Prostate gland (tissue), 2 donors: ENCODE measurements at regions not wholly inside any gene's neighbourhood (a gene's known extent, or its start where the extent isn't known, plus 50 kb on each side); places are given as distances from the start of the nearest gene placed in this dataset.

Source experiments
- DNase-seq: peaks from one replicate; pipeline ENCODE4 v3.0.0-alpha.2; 2019; ENCODE audit warnings: low spot score
- H3K27ac ChIP-seq, 2 donors: fragments of 200-600 bp; sonication (generic); 2 replicates each; pipeline ENCODE4 v1.5.1; 2017 to 2019
- H3K27me3 ChIP-seq: fragments of 200-600 bp; sonication (generic); replicated peaks from 2 replicates; pipeline ENCODE4 v1.5.1; 2019; ENCODE audit not compliant: insufficient read depth
- H3K36me3 ChIP-seq, 2 donors: fragments of 200-600 bp; sonication (generic); 1 replicate in 1 of 2; 2 replicates in 1 of 2; pipeline versions ENCODE4 v1.5.1 to v1.8.1; 2017 to 2019
- H3K4me1 ChIP-seq: fragments of 200-600 bp; sonication (generic); replicated peaks from 2 replicates; pipeline ENCODE4 v1.5.1; 2019
- H3K4me3 ChIP-seq, 2 donors: fragments of 200-600 bp; sonication (generic); 2 replicates each; pipeline ENCODE4 v1.5.1; 2017 to 2019
- H3K9me3 ChIP-seq: fragments of 200-600 bp; sonication (generic); 2 replicates; pipeline ENCODE4 v1.5.1; 2017
- POLR2A ChIP-seq: fragments of 450-650 bp; IDR thresholded peaks from one replicate; pipeline ENCODE4 v1.6.1; 2016; ENCODE audit warnings: antibody characterized with exemption, mild to moderate bottlenecking
- POLR2AphosphoS5 ChIP-seq: sonication (generic); formaldehyde crosslinking; IDR thresholded peaks from one replicate; pipeline ENCODE4 v1.6.1; 2017; ENCODE audit warnings: antibody characterized with exemption
- WGBS: methylation state at CpG from one replicate; pipeline ENCODE4 v1.1.5; 2018; 5-methylcytosine and 5-hydroxymethylcytosine counted together
- intact Hi-C: fragments of 100-400 bp; cut with DNase I; formaldehyde crosslinking; loops from one replicate; pipeline ENCODE4 v1.14.2; 2022
- TF ChIP-seq, protein P1 (sequence below), 4 experiments: fragments of 200-600 bp in 2 of 4; fragments of 450-650 bp in 2 of 4; sonication (generic) in 2 of 4; IDR thresholded peaks; 1 replicate in 3 of 4; 2 replicates in 1 of 4; pipeline ENCODE4 v1.5.1; 2016 to 2019; ENCODE audit warnings: antibody characterized with exemption in 4 of 4, mild to moderate bottlenecking in 2 of 4, moderate library complexity in 2 of 4

DNA sequence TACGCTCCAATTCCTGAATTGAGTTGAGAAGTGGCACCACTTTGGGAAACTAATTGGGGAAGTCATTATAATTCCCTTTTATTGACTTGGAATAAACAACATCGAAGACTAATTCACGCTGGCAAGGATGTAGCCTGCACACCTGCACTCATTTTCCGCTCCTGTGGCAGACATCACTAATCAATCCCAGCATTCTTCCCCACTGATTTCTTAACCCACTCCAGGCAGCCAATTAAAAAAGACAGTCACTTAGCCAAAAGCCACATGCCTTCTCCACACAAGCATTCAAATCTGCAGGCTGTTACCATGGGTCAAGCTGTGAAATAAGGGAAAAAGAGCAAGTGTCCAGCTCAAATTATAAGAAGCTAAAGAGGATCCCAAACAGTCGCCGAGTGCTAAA lies 68.2 kb upstream of the HRH2 start:
- Histone ChIP-seq H3K4me3 (no peak overlapping the region), H3K36me3 (no peaks in the 10 kb centered on the region), H3K9me3 (no peaks in the 10 kb centered on the region), H3K27ac (no peak overlapping the region), H3K27me3 (no peaks in the 10 kb centered on the region), H3K4me1 (no peaks in the 10 kb centered on the region)
- TF ChIP-seq POLR2A = no peak
- TF ChIP-seq POLR2AphosphoS5 = no peak
- TF ChIP-seq, protein P1, sequence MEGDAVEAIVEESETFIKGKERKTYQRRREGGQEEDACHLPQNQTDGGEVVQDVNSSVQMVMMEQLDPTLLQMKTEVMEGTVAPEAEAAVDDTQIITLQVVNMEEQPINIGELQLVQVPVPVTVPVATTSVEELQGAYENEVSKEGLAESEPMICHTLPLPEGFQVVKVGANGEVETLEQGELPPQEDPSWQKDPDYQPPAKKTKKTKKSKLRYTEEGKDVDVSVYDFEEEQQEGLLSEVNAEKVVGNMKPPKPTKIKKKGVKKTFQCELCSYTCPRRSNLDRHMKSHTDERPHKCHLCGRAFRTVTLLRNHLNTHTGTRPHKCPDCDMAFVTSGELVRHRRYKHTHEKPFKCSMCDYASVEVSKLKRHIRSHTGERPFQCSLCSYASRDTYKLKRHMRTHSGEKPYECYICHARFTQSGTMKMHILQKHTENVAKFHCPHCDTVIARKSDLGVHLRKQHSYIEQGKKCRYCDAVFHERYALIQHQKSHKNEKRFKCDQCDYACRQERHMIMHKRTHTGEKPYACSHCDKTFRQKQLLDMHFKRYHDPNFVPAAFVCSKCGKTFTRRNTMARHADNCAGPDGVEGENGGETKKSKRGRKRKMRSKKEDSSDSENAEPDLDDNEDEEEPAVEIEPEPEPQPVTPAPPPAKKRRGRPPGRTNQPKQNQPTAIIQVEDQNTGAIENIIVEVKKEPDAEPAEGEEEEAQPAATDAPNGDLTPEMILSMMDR (IDR thresholded peaks at IDR 0.05) = no peak
- no peak for DNase-seq
- intact Hi-C loops = no loop called here
- 87% methylated on average over 6 of the region's 6 CpGs for WGBS

DNA sequence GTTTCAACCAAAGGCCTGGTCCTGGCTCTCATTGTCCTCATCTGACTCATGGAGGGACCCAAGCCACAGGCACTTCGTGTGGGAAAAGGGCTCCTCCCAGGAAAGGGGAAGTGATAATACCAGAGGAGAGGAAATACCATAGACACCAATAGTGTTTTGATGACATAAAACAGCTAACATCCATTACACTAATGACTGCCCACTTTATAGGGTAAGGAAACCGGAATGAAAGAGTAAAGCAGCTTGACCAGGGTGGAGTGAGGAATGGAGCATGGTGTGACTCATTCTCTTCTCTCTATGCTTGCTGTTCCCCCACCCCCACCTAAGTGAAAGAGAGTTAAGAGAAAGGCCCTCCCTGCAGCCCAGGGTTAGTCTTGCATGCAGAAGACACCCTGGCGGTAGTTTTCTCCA lies 67.4 kb upstream of the HRH2 start:
- Histone ChIP-seq H3K9me3 (no peaks in the 10 kb centered on the region), H3K27me3 (no peaks in the 10 kb centered on the region), H3K4me1 (no peaks in the 10 kb centered on the region), H3K27ac (no peak overlapping the region), H3K36me3 (no peaks in the 10 kb centered on the region), H3K4me3 (no peak overlapping the region)
- intact Hi-C loops = no loop called here
- DNase-seq = no peak
- WGBS = 51% methylated on average over 3 of the region's 3 CpGs
- TF ChIP-seq POLR2AphosphoS5 = no peak
- TF ChIP-seq, protein P1 (IDR thresholded peaks at IDR 0.05) = no peak
- TF ChIP-seq POLR2A = no peak

DNA sequence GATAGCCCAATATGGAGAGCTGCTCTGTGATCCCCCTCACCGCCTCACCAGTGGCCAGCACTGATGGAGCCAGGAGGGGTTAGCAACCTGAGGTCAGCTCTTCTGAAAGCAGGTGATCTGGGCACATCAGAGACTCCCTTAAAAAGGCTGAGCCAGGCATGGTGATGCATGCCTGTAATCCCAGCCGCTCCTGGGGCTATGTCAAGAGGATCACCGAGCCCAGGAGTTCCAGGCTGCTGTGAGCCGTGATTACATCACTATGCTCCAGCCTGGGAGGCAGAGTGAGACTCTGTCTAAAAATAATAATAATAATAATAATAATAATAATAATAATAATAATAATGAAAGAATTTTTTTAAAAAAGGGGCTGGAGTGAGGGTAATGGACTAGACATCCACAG lies 66.6 kb upstream of the HRH2 start:
- Histone ChIP-seq H3K4me1 (no peaks in the 10 kb centered on the region), H3K9me3 (no peaks in the 10 kb centered on the region), H3K36me3 (no peaks in the 10 kb centered on the region), H3K27ac (no peak overlapping the region), H3K27me3 (no peaks in the 10 kb centered on the region), H3K4me3 (no peak overlapping the region)
- TF ChIP-seq POLR2AphosphoS5 (no peak), POLR2A (no peak)
- TF ChIP-seq, protein P1 (IDR thresholded peaks at IDR 0.05) = no peak
- DNase-seq = no peak
- WGBS = 86% methylated on average over 4 of the region's 4 CpGs
- intact Hi-C loops = no loop called here

DNA sequence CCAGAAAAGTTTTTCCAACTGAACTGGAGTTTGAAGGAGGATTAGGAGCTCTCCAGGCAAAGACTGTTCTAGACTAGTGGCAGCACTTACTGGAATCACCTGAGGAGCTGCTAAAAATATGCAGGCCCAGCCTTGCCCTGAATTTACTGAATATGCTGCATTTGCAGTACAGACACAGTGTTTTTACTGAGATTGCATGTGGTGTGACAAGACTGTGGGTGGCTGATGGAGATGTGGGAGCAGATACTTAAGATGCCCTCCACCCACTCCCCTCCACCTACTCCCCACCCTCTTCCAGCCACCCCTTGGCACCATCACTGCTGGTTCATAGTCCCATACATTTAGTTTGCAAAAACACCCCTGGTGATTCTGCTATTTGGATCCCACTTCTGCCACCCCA lies 64.1 kb upstream of the HRH2 start:
- no peak for DNase-seq
- no peak overlapping the region for H3K4me3 ChIP-seq
- no peaks in the 10 kb centered on the region for H3K4me1 ChIP-seq
- intact Hi-C loops = no loop called here
- no peaks in the 10 kb centered on the region for H3K9me3 ChIP-seq
- no peak overlapping the region for H3K27ac ChIP-seq
- TF ChIP-seq, protein P1 (IDR thresholded peaks at IDR 0.05) = no peak
- TF ChIP-seq POLR2AphosphoS5 (no peak), POLR2A (no peak)
- H3K36me3 ChIP-seq = no peaks in the 10 kb centered on the region
- no peaks in the 10 kb centered on the region for H3K27me3 ChIP-seq

DNA sequence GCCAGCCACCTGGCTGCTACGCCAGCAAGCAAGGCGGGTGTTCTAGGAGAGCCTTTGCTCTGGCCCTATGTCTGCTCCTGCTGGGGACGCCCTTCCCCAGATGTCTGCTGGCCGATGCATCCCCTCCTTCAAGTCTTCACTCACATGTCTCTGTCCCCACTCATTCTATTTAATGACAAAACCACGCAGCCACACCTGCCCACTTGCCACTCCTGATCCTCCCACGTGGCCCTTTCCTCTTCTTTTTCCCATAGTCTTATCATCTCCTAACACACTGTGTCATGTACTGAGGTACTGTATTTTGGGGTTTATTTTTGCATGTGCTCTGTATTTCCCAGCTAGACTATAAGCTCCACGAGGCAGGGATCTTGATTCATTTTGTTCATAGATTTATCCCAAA lies 62.0 kb upstream of the HRH2 start:
- Histone ChIP-seq H3K27ac (no peak overlapping the region), H3K27me3 (no peaks in the 10 kb centered on the region), H3K9me3 (no peaks in the 10 kb centered on the region), H3K36me3 (no peaks in the 10 kb centered on the region), H3K4me3 (no peak overlapping the region), H3K4me1 (no peaks in the 10 kb centered on the region)
- DNase-seq = no peak
- 91% methylated on average over 7 of the region's 7 CpGs for WGBS
- TF ChIP-seq POLR2AphosphoS5 (no peak), POLR2A (no peak)
- TF ChIP-seq, protein P1 (IDR thresholded peaks at IDR 0.05) = no peak
- intact Hi-C loops = no loop called here
